CD14-positive monocyte (primary cell): ENCODE measurements at regions not wholly inside any gene's neighbourhood (a gene's known extent, or its start where the extent isn't known, plus 50 kb on each side); places are given as distances from the start of the nearest gene placed in this dataset.

ENCODE experiments used
- DNase-seq, 3 donors: peaks; one replicate each; pipeline ENCODE4 v3.0.0-alpha.2; 2011 to 2022
- H2AFZ ChIP-seq: 2 replicates; pipeline ENCODE4 v1.6.0; 2012; ENCODE audit warnings: mild to moderate bottlenecking, low read depth, low read length, inconsistent platforms; ENCODE audit not compliant: insufficient read depth, poor library complexity, severe bottlenecking
- H3K27ac ChIP-seq, 2 donors: 1 replicate in 1 of 2; 2 replicates in 1 of 2; pipeline ENCODE4 v1.5.1; 2012 to 2013; ENCODE audit warnings: low read length in 2 of 2, control low read depth in 1 of 2, inconsistent platforms in 1 of 2, low read depth in 1 of 2, mild to moderate bottlenecking in 1 of 2
- H3K27me3 ChIP-seq, 2 donors: one replicate each; pipeline versions ENCODE4 v1.6.0 to v1.6.1; 2011 to 2013; ENCODE audit warnings: low read length in 2 of 2; ENCODE audit not compliant: control insufficient read depth in 2 of 2, insufficient read depth in 2 of 2
- H3K36me3 ChIP-seq, 2 donors: replicated peaks in 1 of 2; 1 replicate in 1 of 2; 2 replicates in 1 of 2; pipeline versions ENCODE4 v1.5.1 to v1.6.1; 2012 to 2013; ENCODE audit warnings: low read length in 2 of 2, control low read depth in 1 of 2, inconsistent platforms in 1 of 2, mild to moderate bottlenecking in 1 of 2; ENCODE audit not compliant: insufficient read depth in 2 of 2, control insufficient read depth in 1 of 2
- H3K4me1 ChIP-seq, 2 donors: 1 replicate in 1 of 2; 2 replicates in 1 of 2; pipeline versions ENCODE4 v1.5.1 to v1.6.1; 2012 to 2013; ENCODE audit warnings: low read length in 2 of 2, control low read depth in 1 of 2, inconsistent platforms in 1 of 2, mild to moderate bottlenecking in 1 of 2, moderate library complexity in 1 of 2; ENCODE audit not compliant: insufficient read depth in 2 of 2, control insufficient read depth in 1 of 2
- H3K4me2 ChIP-seq: replicated peaks from 2 replicates; pipeline ENCODE3; 2012; ENCODE audit warnings: low read length, moderate library complexity, mild to moderate bottlenecking; ENCODE audit not compliant: poor library complexity, severe bottlenecking; ENCODE audit errors: extremely low read depth
- H3K4me3 ChIP-seq, 3 experiments: fragments of 200-600 bp in 1 of 3; sonication (generic) in 1 of 3; replicated peaks in 1 of 3; 1 replicate in 2 of 3; 2 replicates in 1 of 3; pipeline ENCODE4 v1.5.1; 2011 to 2013; ENCODE audit warnings: low read length in 3 of 3, mild to moderate bottlenecking in 3 of 3, control low read depth in 2 of 3, low read depth in 2 of 3, inconsistent platforms in 1 of 3, moderate library complexity in 1 of 3
- H3K79me2 ChIP-seq: 2 replicates; pipeline ENCODE4 v1.6.0; 2012; ENCODE audit warnings: mild to moderate bottlenecking, control low read depth, inconsistent platforms, low read length, moderate library complexity; ENCODE audit not compliant: insufficient read depth
- H3K9ac ChIP-seq: 2 replicates; pipeline ENCODE4 v1.6.0; 2017; ENCODE audit warnings: low read length, mild to moderate bottlenecking; ENCODE audit not compliant: insufficient read depth, poor library complexity, severe bottlenecking
- H3K9me3 ChIP-seq, 2 donors: replicated peaks in 1 of 2; 1 replicate in 1 of 2; 2 replicates in 1 of 2; pipeline versions ENCODE4 v1.5.1 to v1.6.1; 2012 to 2013; ENCODE audit warnings: low read length in 2 of 2, control low read depth in 1 of 2; ENCODE audit not compliant: control insufficient read depth in 1 of 2, insufficient read depth in 1 of 2
- H4K20me1 ChIP-seq: 2 replicates; pipeline ENCODE4 v1.6.0; 2012; ENCODE audit warnings: mild to moderate bottlenecking, low read length, control low read depth, moderate library complexity; ENCODE audit not compliant: insufficient read depth
- H3K27ac Mint-ChIP-seq, 7 donors: one replicate each; pipeline ENCODE4 v1.8.0; 2020; ENCODE audit warnings: mild to moderate bottlenecking in 7 of 7, mixed read lengths in 7 of 7, moderate library complexity in 6 of 7, inconsistent platforms in 2 of 7
- H3K27me3 Mint-ChIP-seq, 3 donors: one replicate each; pipeline ENCODE4 v1.8.0; 2021 to 2022; ENCODE audit warnings: low read depth in 3 of 3, mild to moderate bottlenecking in 3 of 3, mixed read lengths in 3 of 3, moderate library complexity in 3 of 3, inconsistent platforms in 1 of 3
- H3K36me3 Mint-ChIP-seq, 2 donors: one replicate each; pipeline ENCODE4 v1.8.0; 2020; ENCODE audit warnings: mixed read lengths in 2 of 2, inconsistent platforms in 1 of 2, mild to moderate bottlenecking in 1 of 2
- H3K4me1 Mint-ChIP-seq: one replicate; pipeline ENCODE4 v1.8.0; 2020; ENCODE audit warnings: mild to moderate bottlenecking, mixed read lengths
- H3K4me3 Mint-ChIP-seq, 2 donors: one replicate each; pipeline ENCODE4 v1.8.0; 2020; ENCODE audit warnings: mild to moderate bottlenecking in 2 of 2, mixed read lengths in 2 of 2, moderate library complexity in 1 of 2
- H3K9me3 Mint-ChIP-seq, 7 donors: one replicate each; pipeline ENCODE4 v1.8.0; 2020 to 2022; ENCODE audit warnings: mixed read lengths in 7 of 7, mild to moderate bottlenecking in 6 of 7, moderate library complexity in 6 of 7, inconsistent platforms in 2 of 7
- WGBS: methylation state at CpG from one replicate; pipeline ENCODE4 v1.1.5; 2013; ENCODE audit warnings: missing lambda C conversion rate; ENCODE audit not compliant: insufficient coverage; 5-methylcytosine and 5-hydroxymethylcytosine counted together
- intact Hi-C, 2 donors: fragments of 100-400 bp; cut with micrococcal nuclease; formaldehyde crosslinking; loops; one replicate each; pipeline versions ENCODE4 v1.15.0 to v1.15.1; 2023
- TF ChIP-seq, protein P1 (sequence below): fragments of 200-600 bp; IDR thresholded peaks from one replicate; pipeline ENCODE4 v1.8.0; 2022; ENCODE audit warnings: antibody characterized with exemption, mild to moderate bottlenecking

DNA sequence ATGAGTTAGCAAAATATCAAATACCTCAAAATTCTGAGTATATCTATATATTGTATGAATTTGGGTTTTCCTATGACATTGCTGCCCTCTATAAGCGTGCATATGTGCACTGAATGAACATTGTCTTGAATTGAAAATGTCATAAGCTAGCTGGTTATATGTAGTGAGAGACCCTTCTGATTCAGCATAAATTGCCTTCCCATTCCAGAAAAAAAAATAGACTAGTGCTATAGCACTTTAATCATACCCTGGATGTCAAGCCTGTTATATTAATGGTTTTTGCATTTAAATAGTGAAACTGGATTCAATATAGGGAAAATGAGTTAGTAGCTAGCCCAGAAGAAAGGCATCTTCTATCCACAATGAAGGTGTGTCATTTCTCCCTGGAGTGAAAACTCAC, 265.1 kb downstream of the TUSC7 start:
- TF ChIP-seq, protein P1, sequence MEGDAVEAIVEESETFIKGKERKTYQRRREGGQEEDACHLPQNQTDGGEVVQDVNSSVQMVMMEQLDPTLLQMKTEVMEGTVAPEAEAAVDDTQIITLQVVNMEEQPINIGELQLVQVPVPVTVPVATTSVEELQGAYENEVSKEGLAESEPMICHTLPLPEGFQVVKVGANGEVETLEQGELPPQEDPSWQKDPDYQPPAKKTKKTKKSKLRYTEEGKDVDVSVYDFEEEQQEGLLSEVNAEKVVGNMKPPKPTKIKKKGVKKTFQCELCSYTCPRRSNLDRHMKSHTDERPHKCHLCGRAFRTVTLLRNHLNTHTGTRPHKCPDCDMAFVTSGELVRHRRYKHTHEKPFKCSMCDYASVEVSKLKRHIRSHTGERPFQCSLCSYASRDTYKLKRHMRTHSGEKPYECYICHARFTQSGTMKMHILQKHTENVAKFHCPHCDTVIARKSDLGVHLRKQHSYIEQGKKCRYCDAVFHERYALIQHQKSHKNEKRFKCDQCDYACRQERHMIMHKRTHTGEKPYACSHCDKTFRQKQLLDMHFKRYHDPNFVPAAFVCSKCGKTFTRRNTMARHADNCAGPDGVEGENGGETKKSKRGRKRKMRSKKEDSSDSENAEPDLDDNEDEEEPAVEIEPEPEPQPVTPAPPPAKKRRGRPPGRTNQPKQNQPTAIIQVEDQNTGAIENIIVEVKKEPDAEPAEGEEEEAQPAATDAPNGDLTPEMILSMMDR, result no peak
- Mint-ChIP-seq H3K27me3 (no peaks in the 10 kb centered on the region), H3K9me3 (no peaks in the 10 kb centered on the region)

DNA sequence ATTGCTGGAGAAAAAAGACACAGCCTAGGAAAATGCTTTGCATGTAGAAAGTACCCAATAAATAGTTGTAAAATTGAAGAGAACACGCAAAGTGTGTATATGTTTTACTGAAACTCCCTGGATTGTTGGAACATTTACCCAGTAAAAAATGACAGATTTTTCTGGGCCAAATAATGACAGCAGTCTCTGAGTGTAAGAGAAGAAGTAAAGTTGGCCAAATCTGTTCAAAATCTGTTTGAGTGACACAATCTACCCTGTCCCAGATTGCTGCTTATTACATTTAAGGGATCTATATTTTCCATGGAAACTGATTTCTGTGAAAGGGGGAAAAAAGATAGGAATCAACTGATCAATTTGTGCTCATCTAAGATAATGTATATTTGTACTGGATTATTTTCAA, 267.9 kb downstream of the TUSC7 start:
- H3K36me3 Mint-ChIP-seq, result no peaks in the 10 kb centered on the region
- H3K27me3 Mint-ChIP-seq, result no peaks in the 10 kb centered on the region
- H3K4me2 ChIP-seq, result no peak overlapping the region
- no CpG with 5 or more reads among the region's 1 CpG for WGBS
- TF ChIP-seq, protein P1, result no peak
- H4K20me1 ChIP-seq, result no peaks in the 10 kb centered on the region
- no peak overlapping the region for H3K4me3 ChIP-seq
- intact Hi-C loops, result no loop called here
- H3K9ac ChIP-seq, result no peak overlapping the region
- no peaks in the 10 kb centered on the region for H3K4me1 ChIP-seq
- H3K27ac ChIP-seq, result no peak overlapping the region
- no peak for DNase-seq
- no peak overlapping the region for H2AFZ ChIP-seq
- no peak overlapping the region for H3K4me3 Mint-ChIP-seq
- no peaks in the 10 kb centered on the region for H3K36me3 ChIP-seq
- H3K4me1 Mint-ChIP-seq, result no peaks in the 10 kb centered on the region
- H3K27me3 ChIP-seq, result no peaks in the 10 kb centered on the region
- no peaks in the 10 kb centered on the region for H3K9me3 ChIP-seq
- H3K79me2 ChIP-seq, result no peaks in the 10 kb centered on the region
- H3K9me3 Mint-ChIP-seq, result no peaks in the 10 kb centered on the region
- no peak overlapping the region for H3K27ac Mint-ChIP-seq

More for the DNA sequence above, 265.1 kb downstream of the TUSC7 start:
- no peaks in the 10 kb centered on the region for H3K79me2 ChIP-seq
- DNase-seq, result no peak
- no peaks in the 10 kb centered on the region for H3K36me3 Mint-ChIP-seq
- no peak overlapping the region for H3K27ac Mint-ChIP-seq
- no peak overlapping the region for H3K4me3 Mint-ChIP-seq
- no peak overlapping the region for H3K9ac ChIP-seq
- H4K20me1 ChIP-seq, result no peaks in the 10 kb centered on the region
- H3K4me2 ChIP-seq, result no peak overlapping the region
- H3K27ac ChIP-seq, result no peak overlapping the region
- H3K4me1 Mint-ChIP-seq, result no peaks in the 10 kb centered on the region
- intact Hi-C loops, result no loop called here
- no CpG with 5 or more reads among the region's 1 CpG for WGBS
- no peak overlapping the region for H2AFZ ChIP-seq
- no peaks in the 10 kb centered on the region for H3K27me3 ChIP-seq
- H3K9me3 ChIP-seq, result no peaks in the 10 kb centered on the region
- H3K4me3 ChIP-seq, result no peak overlapping the region
- no peaks in the 10 kb centered on the region for H3K36me3 ChIP-seq
- H3K4me1 ChIP-seq, result no peaks in the 10 kb centered on the region
